Smooth muscle cell (in vitro differentiated cells): ENCODE measurements at regions not wholly inside any gene's neighbourhood (a gene's known extent, or its start where the extent isn't known, plus 50 kb on each side); places are given as distances from the start of the nearest gene placed in this dataset.

Experiments
- DNase-seq: peaks from one replicate; lab custom pipeline; 2025; ENCODE audit not compliant: unreplicated experiment; lab: John Stamatoyannopoulos, UW
- H2AFZ ChIP-seq: fragments of 200-600 bp; sonication (generic); 2 replicates; pipeline ENCODE4 v1.6.0; 2016; ENCODE audit warnings: antibody characterized with exemption, low read depth, mild to moderate bottlenecking
- H3F3A ChIP-seq: fragments of 200-600 bp; sonication (generic); 2 replicates; pipeline ENCODE4 v1.6.0; 2017; ENCODE audit warnings: antibody characterized with exemption, low read depth
- H3K27ac ChIP-seq: fragments of 200-600 bp; sonication (generic); 2 replicates; pipeline ENCODE4 v1.5.1; 2016; ENCODE audit warnings: low read depth, mild to moderate bottlenecking
- H3K27me3 ChIP-seq: fragments of 200-600 bp; sonication (generic); 2 replicates; pipeline ENCODE4 v1.6.1; 2016; ENCODE audit warnings: low read depth, mild to moderate bottlenecking
- H3K36me3 ChIP-seq: fragments of 200-600 bp; sonication (generic); 2 replicates; pipeline ENCODE4 v1.5.1; 2016; ENCODE audit warnings: low read depth
- H3K4me1 ChIP-seq: fragments of 200-600 bp; sonication (generic); 2 replicates; pipeline ENCODE4 v1.5.1; 2016; ENCODE audit warnings: low read depth
- H3K4me2 ChIP-seq: fragments of 200-600 bp; sonication (generic); 2 replicates; pipeline ENCODE4 v1.6.0; 2016; ENCODE audit warnings: mild to moderate bottlenecking
- H3K4me3 ChIP-seq: fragments of 200-600 bp; sonication (generic); 2 replicates; pipeline ENCODE4 v1.5.1; 2016; ENCODE audit warnings: mild to moderate bottlenecking
- H3K79me2 ChIP-seq: fragments of 200-600 bp; sonication (generic); 2 replicates; pipeline ENCODE4 v1.6.0; 2016; ENCODE audit warnings: low read depth, mild to moderate bottlenecking
- H3K9ac ChIP-seq: fragments of 200-600 bp; sonication (generic); 2 replicates; pipeline ENCODE4 v1.6.0; 2016; ENCODE audit warnings: low read depth
- H3K9me3 ChIP-seq: fragments of 200-600 bp; sonication (generic); replicated peaks from 2 replicates; pipeline ENCODE4 v1.5.1; 2016; ENCODE audit warnings: low read depth
- H4K20me1 ChIP-seq: fragments of 200-600 bp; sonication (generic); 2 replicates; pipeline ENCODE4 v1.6.0; 2016; ENCODE audit warnings: low read depth
- WGBS: methylation state at CpG from one replicate; pipeline ENCODE4 v1.1.7; 2016; ENCODE audit warnings: low lambda C conversion rate; 5-methylcytosine and 5-hydroxymethylcytosine counted together
- TF ChIP-seq, protein P1 (sequence below): fragments of 200-600 bp; sonication (generic); IDR thresholded peaks from 2 replicates; pipeline ENCODE4 v1.5.1; 2017; ENCODE audit warnings: borderline replicate concordance, mild to moderate bottlenecking, antibody characterized with exemption; ENCODE audit not compliant: insufficient read depth, poor library complexity, severe bottlenecking

DNA sequence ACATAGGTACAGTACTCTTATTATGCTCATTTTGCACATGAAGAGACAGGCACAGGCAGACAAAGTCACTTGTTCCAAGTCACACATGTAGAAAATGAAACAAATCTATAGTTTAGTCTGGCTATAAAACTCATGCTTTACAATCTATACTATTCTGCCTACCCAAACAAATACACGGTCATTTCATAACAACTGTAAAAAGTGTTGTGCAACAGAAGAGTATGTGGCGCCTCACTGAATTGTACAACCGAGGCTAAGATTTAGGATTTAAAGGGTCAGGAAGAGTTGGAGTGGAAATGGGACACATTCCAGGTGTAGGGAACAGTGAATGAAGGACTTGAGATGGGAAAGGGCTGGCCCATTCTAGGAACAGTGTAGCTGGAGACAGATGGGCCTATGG, 82.9 kb upstream of the TRIO start:
- Histone ChIP-seq H3K36me3 (no peaks in the 10 kb centered on the region), H3K27ac (no peak overlapping the region), H3K27me3 (no peaks in the 10 kb centered on the region), H4K20me1 (no peaks in the 10 kb centered on the region), H3K4me1 (no peaks in the 10 kb centered on the region), H3K4me2 (no peak overlapping the region), H3K9me3 (no peaks in the 10 kb centered on the region), H3K79me2 (no peaks in the 10 kb centered on the region), H3K4me3 (no peak overlapping the region), H3K9ac (no peak overlapping the region), H2AFZ (no peak overlapping the region), H3F3A (no peaks in the 10 kb centered on the region)
- TF ChIP-seq, protein P1, sequence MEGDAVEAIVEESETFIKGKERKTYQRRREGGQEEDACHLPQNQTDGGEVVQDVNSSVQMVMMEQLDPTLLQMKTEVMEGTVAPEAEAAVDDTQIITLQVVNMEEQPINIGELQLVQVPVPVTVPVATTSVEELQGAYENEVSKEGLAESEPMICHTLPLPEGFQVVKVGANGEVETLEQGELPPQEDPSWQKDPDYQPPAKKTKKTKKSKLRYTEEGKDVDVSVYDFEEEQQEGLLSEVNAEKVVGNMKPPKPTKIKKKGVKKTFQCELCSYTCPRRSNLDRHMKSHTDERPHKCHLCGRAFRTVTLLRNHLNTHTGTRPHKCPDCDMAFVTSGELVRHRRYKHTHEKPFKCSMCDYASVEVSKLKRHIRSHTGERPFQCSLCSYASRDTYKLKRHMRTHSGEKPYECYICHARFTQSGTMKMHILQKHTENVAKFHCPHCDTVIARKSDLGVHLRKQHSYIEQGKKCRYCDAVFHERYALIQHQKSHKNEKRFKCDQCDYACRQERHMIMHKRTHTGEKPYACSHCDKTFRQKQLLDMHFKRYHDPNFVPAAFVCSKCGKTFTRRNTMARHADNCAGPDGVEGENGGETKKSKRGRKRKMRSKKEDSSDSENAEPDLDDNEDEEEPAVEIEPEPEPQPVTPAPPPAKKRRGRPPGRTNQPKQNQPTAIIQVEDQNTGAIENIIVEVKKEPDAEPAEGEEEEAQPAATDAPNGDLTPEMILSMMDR: no peak
- no peak for DNase-seq
- WGBS: 81% methylated on average over 3 of the region's 3 CpGs

DNA sequence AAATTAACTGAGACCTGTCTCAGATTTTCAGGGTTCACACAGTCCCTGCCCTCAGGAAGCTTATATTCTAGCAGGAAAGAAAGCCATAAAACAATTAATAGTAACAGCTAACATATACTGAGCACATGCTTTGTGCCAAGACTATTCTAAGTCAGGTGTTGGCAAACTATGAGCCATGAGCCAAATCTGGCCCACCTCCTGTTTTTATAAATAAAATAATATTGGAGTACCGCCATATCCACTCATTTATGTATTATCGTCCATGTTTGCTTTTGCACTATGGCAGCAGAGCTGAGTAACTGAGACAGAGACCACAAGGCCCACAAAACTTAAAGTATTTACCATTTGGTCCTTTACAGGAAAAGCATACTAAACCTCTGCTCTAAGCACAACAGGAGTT, 83.3 kb upstream of the TRIO start:
- no peaks in the 10 kb centered on the region for H3F3A ChIP-seq

DNA sequence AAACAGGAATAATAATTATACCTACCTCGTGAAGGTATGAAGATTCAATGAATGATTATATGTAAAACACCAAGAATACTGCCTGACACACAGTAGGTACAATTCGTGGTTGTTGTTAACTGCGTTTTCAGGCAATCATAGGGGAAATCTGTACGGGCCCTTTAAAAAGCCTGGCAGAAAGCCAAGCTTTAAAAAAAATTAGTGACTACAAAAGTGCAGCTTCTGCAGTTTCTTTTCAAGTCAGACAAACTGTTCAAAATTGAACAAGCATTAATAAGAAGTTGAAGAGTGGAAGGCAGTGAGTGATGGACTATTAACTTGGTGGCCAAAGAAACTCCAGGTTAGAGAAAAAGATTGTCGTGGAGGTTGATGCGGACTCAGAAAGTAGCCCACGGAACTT, 85.9 kb upstream of the TRIO start:
- Histone ChIP-seq H3K4me1 (no peaks in the 10 kb centered on the region), H3K79me2 (no peaks in the 10 kb centered on the region), H3K4me2 (no peak overlapping the region), H3K4me3 (no peak overlapping the region), H3K9ac (no peak overlapping the region), H3F3A (no peaks in the 10 kb centered on the region), H4K20me1 (no peaks in the 10 kb centered on the region), H2AFZ (no peak overlapping the region), H3K27ac (no peak overlapping the region), H3K36me3 (no peaks in the 10 kb centered on the region), H3K9me3 (no peaks in the 10 kb centered on the region), H3K27me3 (no peaks in the 10 kb centered on the region)
- TF ChIP-seq, protein P1: no peak
- 89% methylated on average over 7 of the region's 7 CpGs for WGBS
- DNase-seq: no peak

More for the DNA sequence above, 83.3 kb upstream of the TRIO start:
- TF ChIP-seq, protein P1: no peak
- DNase-seq: no peak
- WGBS: 96% methylated on average over 2 of the region's 2 CpGs
- H2AFZ ChIP-seq: no peak overlapping the region
- H3K9me3 ChIP-seq: no peaks in the 10 kb centered on the region
- H3K9ac ChIP-seq: no peak overlapping the region
- H3K27me3 ChIP-seq: no peaks in the 10 kb centered on the region
- no peak overlapping the region for H3K4me3 ChIP-seq
- no peaks in the 10 kb centered on the region for H4K20me1 ChIP-seq
- no peak overlapping the region for H3K27ac ChIP-seq
- H3K36me3 ChIP-seq: no peaks in the 10 kb centered on the region
- no peaks in the 10 kb centered on the region for H3K4me1 ChIP-seq
- no peaks in the 10 kb centered on the region for H3K79me2 ChIP-seq
- H3K4me2 ChIP-seq: no peak overlapping the region

DNA sequence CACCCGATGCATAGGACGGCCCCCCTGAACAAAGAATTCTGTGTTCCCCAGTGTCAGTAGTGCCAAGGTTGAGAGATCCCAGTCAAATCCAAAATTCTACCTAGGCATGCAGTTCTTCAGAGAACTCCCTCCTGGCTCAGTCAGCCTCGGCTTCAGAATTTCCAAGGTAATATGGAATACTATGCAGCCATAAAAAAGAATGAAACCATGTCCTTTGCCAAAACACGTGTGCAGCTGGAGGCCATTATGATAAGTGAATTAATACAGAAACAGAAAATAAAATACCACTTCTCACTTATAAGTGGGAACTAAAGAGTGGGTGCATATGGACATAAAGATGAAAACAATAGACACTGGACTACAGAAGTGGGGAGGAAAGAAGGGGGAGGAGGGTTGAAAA, 87.1 kb upstream of the TRIO start:
- no peaks in the 10 kb centered on the region for H3K36me3 ChIP-seq
- no peak overlapping the region for H3K4me2 ChIP-seq
- H3K27me3 ChIP-seq: no peaks in the 10 kb centered on the region
- no peaks in the 10 kb centered on the region for H4K20me1 ChIP-seq
- no peak for DNase-seq
- TF ChIP-seq, protein P1: no peak
- 96% methylated on average over 4 of the region's 4 CpGs for WGBS
- no peaks in the 10 kb centered on the region for H3F3A ChIP-seq
- H2AFZ ChIP-seq: no peak overlapping the region
- no peaks in the 10 kb centered on the region for H3K9me3 ChIP-seq
- no peak overlapping the region for H3K27ac ChIP-seq
- H3K79me2 ChIP-seq: no peaks in the 10 kb centered on the region
- no peak overlapping the region for H3K9ac ChIP-seq
- no peak overlapping the region for H3K4me3 ChIP-seq
- H3K4me1 ChIP-seq: no peaks in the 10 kb centered on the region
